SK-N-MC (cell line): ENCODE measurements at regions not wholly inside any gene's neighbourhood (a gene's known extent, or its start where the extent isn't known, plus 50 kb on each side); places are given as distances from the start of the nearest gene placed in this dataset.

Experiments used
- EZH2 ChIP-seq: fragments of 200-600 bp; sonication (generic); IDR thresholded peaks from one replicate; pipeline ENCODE4 v1.6.1; 2017; ENCODE audit warnings: antibody characterized with exemption
- FOXP2 ChIP-seq: optimal IDR thresholded peaks from 2 replicates; pipeline ENCODE3; 2011; ENCODE audit warnings: mild to moderate bottlenecking, moderate library complexity; ENCODE audit not compliant: insufficient read depth; ENCODE audit errors: extremely low read length, control extremely low read depth
- POLR2AphosphoS5 ChIP-seq: IDR thresholded peaks from 2 replicates; pipeline ENCODE4 v1.6.1; 2012; ENCODE audit warnings: mild to moderate bottlenecking, low read depth, low read length, borderline replicate concordance

DNA sequence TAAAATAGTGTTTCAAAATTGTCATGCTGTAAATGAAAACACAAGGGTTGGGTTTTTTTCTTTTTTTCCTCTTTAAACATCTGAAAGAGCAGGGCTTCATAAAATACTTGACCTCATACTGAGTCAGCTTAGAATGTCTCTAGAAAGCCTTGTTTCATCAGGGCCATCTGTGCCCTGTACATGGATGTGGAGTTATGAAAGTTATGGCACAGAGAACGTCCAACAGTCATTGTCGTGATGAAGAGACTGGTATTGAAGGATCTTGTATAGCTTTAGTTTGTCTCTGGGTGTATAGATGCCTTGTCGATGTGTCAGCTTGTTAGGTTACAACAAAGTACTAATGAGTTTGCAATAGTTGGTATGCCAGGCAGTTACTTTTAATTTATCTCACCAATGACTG, 127.3 kb downstream of the FAM204A start:
- TF ChIP-seq EZH2 (no peak), POLR2AphosphoS5 (no peak), FOXP2 (no peak)
